ENCODE measurements at regions not wholly inside any gene's neighbourhood (a gene's known extent, or its start where the extent isn't known, plus 50 kb on each side); places are given as distances from the start of the nearest gene placed in this dataset.

DNA sequence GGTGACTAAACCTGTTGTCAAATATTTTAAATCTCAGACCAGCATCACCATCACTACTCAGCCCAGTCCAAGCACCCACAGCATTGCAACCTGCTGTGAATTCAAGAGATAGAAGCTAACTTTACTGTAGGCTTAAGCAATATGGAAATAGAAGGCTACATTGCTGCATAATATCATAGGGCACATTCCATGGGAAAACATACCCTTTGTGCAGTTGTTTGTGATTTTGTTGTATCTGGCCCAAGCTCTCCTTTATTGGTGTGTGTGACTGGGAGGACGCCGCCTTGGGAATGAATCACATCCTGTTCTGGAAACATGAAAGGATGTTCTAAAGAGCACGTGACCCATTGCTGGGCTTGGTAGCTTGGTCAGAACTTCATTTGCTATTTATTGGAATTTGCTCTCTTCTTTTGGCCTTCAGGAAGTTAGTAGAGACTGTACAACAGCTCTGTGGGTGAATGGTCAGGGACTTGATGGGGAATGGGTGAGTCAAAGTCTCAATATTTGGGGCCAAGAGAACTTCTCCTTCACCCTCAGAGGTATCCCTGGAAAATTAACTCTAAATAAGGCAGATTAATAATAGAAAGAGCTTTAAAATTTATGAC is 106.8 kb upstream of the SERPINE2 start:
- Mint-ChIP-seq H3K27me3 (ENCODE audit: insufficient read depth) (peaks cover 15% of the 10 kb centered on the region), H3K4me3 (no peak overlapping the region), H3K36me3 (ENCODE audit: low read depth) (no peaks in the 10 kb centered on the region), H3K4me1 (ENCODE audit: low read depth) (no peaks in the 10 kb centered on the region), H3K27ac (no peak overlapping the region), H3K9me3 (no peaks in the 10 kb centered on the region)
- intact Hi-C loops (cut with micrococcal nuclease): no loop called here
- no peak for DNase-seq (ENCODE audit: low spot score)

DNA sequence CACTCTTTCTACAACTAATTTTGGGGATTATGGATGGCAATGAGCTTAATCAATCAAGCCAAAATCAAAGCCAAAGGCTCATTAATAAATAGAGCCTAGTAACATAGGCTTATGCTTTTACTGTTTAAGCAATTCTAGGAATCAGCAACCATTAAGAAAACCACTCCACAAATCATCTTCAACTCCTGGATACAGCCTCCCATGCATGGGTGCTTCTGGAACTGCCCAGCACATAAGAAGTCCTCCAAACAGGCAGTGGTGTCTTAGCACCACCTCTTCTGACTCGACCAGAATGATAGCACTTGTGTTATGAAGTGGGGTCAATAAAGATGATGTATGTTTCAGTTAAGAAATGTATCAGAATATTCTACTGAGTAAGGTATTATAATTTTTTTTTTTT is 104.4 kb upstream of the SERPINE2 start:
- H3K36me3 Mint-ChIP-seq (ENCODE audit: low read depth): no peaks in the 10 kb centered on the region

GRCh38 chr2:224142397-224143312 is 103.6 kb upstream of the SERPINE2 start:
- no peak overlapping the region for H3K27ac Mint-ChIP-seq
- no peaks in the 10 kb centered on the region for H3K9me3 Mint-ChIP-seq
- H3K27me3 Mint-ChIP-seq (ENCODE audit: insufficient read depth): peaks cover 18% of the 10 kb centered on the region
- H3K4me3 Mint-ChIP-seq: no peak overlapping the region
- H3K4me1 Mint-ChIP-seq (ENCODE audit: low read depth): no peaks in the 10 kb centered on the region
- intact Hi-C loops (cut with micrococcal nuclease): loop anchor here (5.0 kb wide), 1 partner anchor 150 kb away; no protein-coding TSS in a partner anchor
- no peaks in the 10 kb centered on the region for H3K36me3 Mint-ChIP-seq (ENCODE audit: low read depth)
- DNase-seq (ENCODE audit: low spot score): no peak

More for the DNA sequence above, 104.4 kb upstream of the SERPINE2 start:
- H3K27me3 Mint-ChIP-seq (ENCODE audit: insufficient read depth): peaks cover 18% of the 10 kb centered on the region
- H3K9me3 Mint-ChIP-seq: no peaks in the 10 kb centered on the region
- intact Hi-C loops (cut with micrococcal nuclease): loop anchor here (5.0 kb wide), 1 partner anchor 151 kb away; no protein-coding TSS in a partner anchor
- H3K4me3 Mint-ChIP-seq: no peak overlapping the region
- DNase-seq (ENCODE audit: low spot score): no peak
- H3K4me1 Mint-ChIP-seq (ENCODE audit: low read depth): no peaks in the 10 kb centered on the region
- no peak overlapping the region for H3K27ac Mint-ChIP-seq

- Mint-ChIP-seq H3K36me3 (ENCODE audit: low read depth) (no peaks in the 10 kb centered on the region), H3K4me3 (no peak overlapping the region), H3K27ac (no peak overlapping the region), H3K27me3 (ENCODE audit: insufficient read depth) (peaks cover 16% of the 10 kb centered on the region), H3K4me1 (ENCODE audit: low read depth) (no peaks in the 10 kb centered on the region), H3K9me3 (no peaks in the 10 kb centered on the region)
- no peak for DNase-seq (ENCODE audit: low spot score)
- intact Hi-C loops (cut with micrococcal nuclease): loop anchor here (5.0 kb wide), 1 partner anchor 149 kb away; no protein-coding TSS in a partner anchor
Observed at GRCh38 chr2:224141304-224141703, 102.2 kb upstream of the SERPINE2 start.

- no peak for DNase-seq (ENCODE audit: low spot score)
- H3K27ac Mint-ChIP-seq: no peak overlapping the region
- no peak overlapping the region for H3K4me3 Mint-ChIP-seq
- no peaks in the 10 kb centered on the region for H3K4me1 Mint-ChIP-seq (ENCODE audit: low read depth)
- intact Hi-C loops (cut with micrococcal nuclease): no loop called here
- H3K9me3 Mint-ChIP-seq: no peaks in the 10 kb centered on the region
- H3K36me3 Mint-ChIP-seq (ENCODE audit: low read depth): no peaks in the 10 kb centered on the region
- H3K27me3 Mint-ChIP-seq (ENCODE audit: insufficient read depth): peaks cover 8% of the 10 kb centered on the region
Observed at GRCh38 chr2:224137208-224137607, 98.1 kb upstream of the SERPINE2 start.

GRCh38 chr2:224136396-224136795 is 97.3 kb upstream of the SERPINE2 start:
- Mint-ChIP-seq H3K4me1 (ENCODE audit: low read depth) (no peaks in the 10 kb centered on the region), H3K27me3 (ENCODE audit: insufficient read depth) (peaks cover 4% of the 10 kb centered on the region), H3K4me3 (no peak overlapping the region), H3K9me3 (no peaks in the 10 kb centered on the region), H3K36me3 (ENCODE audit: low read depth) (no peaks in the 10 kb centered on the region), H3K27ac (no peak overlapping the region)
- no peak for DNase-seq (ENCODE audit: low spot score)
- intact Hi-C loops (cut with micrococcal nuclease): no loop called here

DNA sequence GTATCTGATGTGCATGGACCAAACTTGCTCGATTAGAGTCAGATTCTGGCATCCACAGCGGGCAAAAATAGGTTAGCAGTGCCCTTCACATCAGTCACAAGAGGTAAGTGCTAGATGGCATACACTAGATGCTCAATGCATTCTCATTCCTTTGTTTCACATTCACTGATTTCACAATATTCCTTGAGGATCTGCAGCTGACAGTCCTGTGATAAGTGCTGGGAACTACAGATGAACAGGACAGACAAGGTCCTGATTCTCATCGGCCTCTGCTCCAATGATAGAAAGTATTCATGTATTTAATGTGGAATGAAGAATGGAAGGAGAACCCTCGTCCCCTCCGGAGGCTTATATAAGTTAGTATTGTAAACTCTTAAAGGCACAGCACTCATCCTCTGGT is 96.8 kb upstream of the SERPINE2 start:
- Mint-ChIP-seq H3K4me3 (no peak overlapping the region), H3K27ac (no peak overlapping the region), H3K36me3 (ENCODE audit: low read depth) (no peaks in the 10 kb centered on the region), H3K4me1 (ENCODE audit: low read depth) (no peaks in the 10 kb centered on the region), H3K9me3 (no peaks in the 10 kb centered on the region), H3K27me3 (ENCODE audit: insufficient read depth) (peaks cover 4% of the 10 kb centered on the region)
- intact Hi-C loops (cut with micrococcal nuclease): no loop called here
- DNase-seq (ENCODE audit: low spot score): no peak

- no peaks in the 10 kb centered on the region for H3K36me3 Mint-ChIP-seq (ENCODE audit: low read depth)
- intact Hi-C loops (cut with micrococcal nuclease): no loop called here
- peaks cover 4% of the 10 kb centered on the region for H3K27me3 Mint-ChIP-seq (ENCODE audit: insufficient read depth)
- H3K4me1 Mint-ChIP-seq (ENCODE audit: low read depth): no peaks in the 10 kb centered on the region
- no peak for DNase-seq (ENCODE audit: low spot score)
- H3K9me3 Mint-ChIP-seq: no peaks in the 10 kb centered on the region
- no peak overlapping the region for H3K4me3 Mint-ChIP-seq
- H3K27ac Mint-ChIP-seq: no peak overlapping the region
Observed at GRCh38 chr2:224134003-224134734, 95.1 kb upstream of the SERPINE2 start.

DNA sequence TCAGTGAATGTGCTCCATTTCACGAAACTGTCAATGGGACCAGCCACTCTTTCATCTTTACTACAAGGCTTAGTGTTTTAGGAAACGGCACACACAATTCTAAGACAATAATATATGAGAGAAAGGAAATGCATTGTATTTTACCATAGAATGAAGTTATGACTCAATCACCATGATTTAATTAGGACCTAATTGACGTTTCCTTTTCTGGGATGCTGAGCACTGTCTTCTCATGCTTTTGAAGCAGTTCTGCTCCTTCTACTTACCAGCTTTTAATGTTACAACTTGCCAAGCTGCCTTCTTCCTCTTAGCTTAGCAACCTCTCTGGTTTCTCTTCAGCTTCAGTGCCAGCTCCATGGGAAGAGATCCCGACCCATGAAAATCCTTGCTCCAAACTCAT is 94.3 kb upstream of the SERPINE2 start:
- Mint-ChIP-seq H3K27me3 (ENCODE audit: insufficient read depth) (peaks cover 2% of the 10 kb centered on the region), H3K4me3 (no peak overlapping the region), H3K9me3 (no peaks in the 10 kb centered on the region), H3K36me3 (ENCODE audit: low read depth) (no peaks in the 10 kb centered on the region), H3K27ac (no peak overlapping the region), H3K4me1 (ENCODE audit: low read depth) (no peaks in the 10 kb centered on the region)
- no peak for DNase-seq (ENCODE audit: low spot score)
- intact Hi-C loops (cut with micrococcal nuclease): no loop called here

- Mint-ChIP-seq H3K36me3 (ENCODE audit: low read depth) (no peaks in the 10 kb centered on the region), H3K27ac (no peak overlapping the region), H3K4me1 (ENCODE audit: low read depth) (no peaks in the 10 kb centered on the region), H3K27me3 (ENCODE audit: insufficient read depth) (peaks cover 5% of the 10 kb centered on the region), H3K9me3 (no peaks in the 10 kb centered on the region), H3K4me3 (no peak overlapping the region)
- intact Hi-C loops (cut with micrococcal nuclease): no loop called here
- no peak for DNase-seq (ENCODE audit: low spot score)
Observed at GRCh38 chr2:224127871-224128501, 88.9 kb upstream of the SERPINE2 start.

DNA sequence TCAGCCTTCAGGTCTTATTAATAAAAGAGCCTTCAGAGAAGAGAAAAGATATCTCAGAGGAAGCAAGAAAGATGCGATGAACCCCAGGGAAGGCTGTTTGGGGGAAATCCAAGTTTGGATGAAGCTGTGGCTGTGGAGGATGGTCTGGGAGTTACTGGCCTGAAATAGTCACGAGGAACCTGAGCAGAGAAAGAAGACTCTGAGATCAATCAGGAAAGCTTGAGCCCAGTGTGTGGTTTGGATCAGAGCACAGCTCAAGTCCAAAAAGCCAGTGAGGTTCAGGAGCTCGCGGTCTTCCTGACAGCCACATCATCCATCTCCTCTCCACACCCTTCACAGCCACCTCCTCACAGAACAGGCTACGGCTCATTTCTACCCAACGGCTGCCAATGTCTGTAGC is 87.4 kb upstream of the SERPINE2 start:
- H3K9me3 Mint-ChIP-seq: no peaks in the 10 kb centered on the region
- peaks cover 7% of the 10 kb centered on the region for H3K27me3 Mint-ChIP-seq (ENCODE audit: insufficient read depth)
- no peak for DNase-seq (ENCODE audit: low spot score)
- intact Hi-C loops (cut with micrococcal nuclease): no loop called here
- no peak overlapping the region for H3K4me3 Mint-ChIP-seq
- no peaks in the 10 kb centered on the region for H3K36me3 Mint-ChIP-seq (ENCODE audit: low read depth)
- no peaks in the 10 kb centered on the region for H3K4me1 Mint-ChIP-seq (ENCODE audit: low read depth)
- H3K27ac Mint-ChIP-seq: no peak overlapping the region

DNA sequence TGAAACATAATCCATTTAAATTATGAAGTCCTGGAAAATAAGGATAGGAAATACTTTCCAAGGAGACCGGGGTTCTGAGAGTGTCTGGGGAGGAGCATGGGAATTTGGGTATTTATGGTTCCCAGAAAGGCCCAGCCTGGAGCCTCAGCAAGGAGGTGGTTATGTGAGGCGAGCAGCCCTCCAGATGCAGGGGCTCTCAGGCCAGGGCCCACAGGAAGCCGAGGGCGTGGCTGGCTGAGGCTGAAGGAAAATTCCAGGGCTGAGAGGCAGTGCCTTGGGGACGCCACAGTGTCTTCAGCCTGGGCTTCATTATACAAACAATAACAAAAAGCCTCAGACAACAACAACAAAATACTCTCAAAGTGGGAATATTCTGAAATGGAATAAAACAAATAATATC is 86.9 kb upstream of the SERPINE2 start:
- Mint-ChIP-seq H3K27ac (no peak overlapping the region), H3K27me3 (ENCODE audit: insufficient read depth) (peaks cover 7% of the 10 kb centered on the region), H3K36me3 (ENCODE audit: low read depth) (no peaks in the 10 kb centered on the region), H3K9me3 (no peaks in the 10 kb centered on the region), H3K4me3 (no peak overlapping the region), H3K4me1 (ENCODE audit: low read depth) (no peaks in the 10 kb centered on the region)
- no peak for DNase-seq (ENCODE audit: low spot score)
- intact Hi-C loops (cut with micrococcal nuclease): no loop called here
